OCI-LY1 (cell line): ENCODE measurements at regions not wholly inside any gene's neighbourhood (a gene's known extent, or its start where the extent isn't known, plus 50 kb on each side); places are given as distances from the start of the nearest gene placed in this dataset.

Experiments used
- CTCF ChIP-seq: fragments of 200-600 bp; sonication (generic), shearing (Covaris generic); IDR thresholded peaks from 2 replicates; pipeline ENCODE4 v1.5.1; 2017; ENCODE audit warnings: mild to moderate bottlenecking, antibody characterized with exemption, low read length, moderate library complexity, mixed read lengths
- EZH2 ChIP-seq: fragments of 200-600 bp; sonication (generic), shearing (Covaris generic); IDR thresholded peaks from 2 replicates; pipeline ENCODE4 v1.8.0; 2017; ENCODE audit warnings: borderline replicate concordance, mixed run types, mild to moderate bottlenecking, antibody characterized with exemption, low read length, moderate library complexity, mixed read lengths

DNA sequence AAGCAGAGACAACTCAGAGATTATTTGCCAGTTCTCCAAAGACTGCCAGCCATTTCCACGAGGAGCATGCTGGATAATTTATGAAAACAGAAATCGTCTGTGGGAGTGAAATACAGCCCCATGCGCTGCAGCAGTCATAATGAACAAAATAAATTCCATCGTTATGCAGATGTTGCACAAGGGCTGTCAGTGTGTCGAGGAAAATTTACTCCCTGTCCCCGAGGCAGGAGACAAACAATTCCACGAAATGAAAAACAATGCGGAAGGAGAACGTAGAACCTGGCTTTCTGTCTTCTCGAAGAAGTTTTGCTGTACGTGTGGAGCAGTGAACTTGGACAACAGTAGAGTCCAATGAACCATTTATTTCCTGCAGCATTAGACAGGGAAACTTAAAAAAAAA, 399.4 kb downstream of the CD83 start:
- TF ChIP-seq CTCF, result no peak
- TF ChIP-seq EZH2, result no peak
